NCI-H146 treated with DMSO at 0.1 percent for 48 hours (cell line): ENCODE measurements at regions not wholly inside any gene's neighbourhood (a gene's known extent, or its start where the extent isn't known, plus 50 kb on each side); places are given as distances from the start of the nearest gene placed in this dataset.
A peak's percentile ranks its signal among the peaks of the same experiment; 100 is the strongest.
"Not testable (repeated sequence)": the region's sequence is repeated elsewhere in the genome, so short reads cannot be mapped to it uniquely, and the experiment has no call there.

Experiments used
- DNase-seq: peaks from one replicate; lab custom pipeline; 2025; ENCODE audit not compliant: unreplicated experiment; lab: John Stamatoyannopoulos, UW

DNA sequence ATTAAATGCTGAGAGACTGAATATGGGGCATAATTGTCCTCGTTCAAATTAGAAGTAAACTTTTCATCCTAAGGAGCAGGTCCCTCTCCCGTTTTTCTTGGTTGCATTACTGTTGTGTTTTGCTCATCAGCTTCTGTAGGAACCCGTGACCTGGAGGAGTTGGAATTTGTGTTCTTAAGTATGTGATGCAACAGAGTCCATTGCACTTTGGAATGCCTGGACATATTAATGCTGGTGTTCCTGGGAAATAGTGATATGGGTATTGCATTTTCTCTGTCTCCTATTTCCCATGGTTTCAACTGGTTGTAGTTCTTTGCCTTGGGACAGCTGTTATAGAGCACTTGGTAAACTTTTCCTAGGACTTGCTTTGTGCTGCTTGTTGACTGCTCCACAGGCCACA is 417.8 kb upstream of the LCORL start:
- DNase-seq, result no peak

DNA sequence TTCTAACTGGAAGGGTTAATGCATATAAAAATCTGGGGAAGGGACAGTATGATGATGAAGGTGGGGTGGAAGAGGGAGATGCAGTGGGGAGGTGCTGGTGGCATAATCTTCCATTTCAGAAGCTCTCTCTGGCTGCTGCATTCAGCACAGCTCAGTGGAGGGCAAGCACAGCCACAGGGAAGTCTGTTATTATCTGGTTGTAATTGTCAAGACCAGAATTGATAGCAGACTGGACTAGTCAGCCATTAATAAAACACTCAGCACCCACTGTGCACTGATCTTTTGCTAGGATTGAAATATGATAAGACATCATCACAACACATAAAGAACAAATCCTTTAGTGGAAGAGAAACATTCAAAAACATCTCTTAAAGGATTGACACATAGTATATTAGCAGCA is 414.2 kb upstream of the LCORL start:
- no peak for DNase-seq

DNA sequence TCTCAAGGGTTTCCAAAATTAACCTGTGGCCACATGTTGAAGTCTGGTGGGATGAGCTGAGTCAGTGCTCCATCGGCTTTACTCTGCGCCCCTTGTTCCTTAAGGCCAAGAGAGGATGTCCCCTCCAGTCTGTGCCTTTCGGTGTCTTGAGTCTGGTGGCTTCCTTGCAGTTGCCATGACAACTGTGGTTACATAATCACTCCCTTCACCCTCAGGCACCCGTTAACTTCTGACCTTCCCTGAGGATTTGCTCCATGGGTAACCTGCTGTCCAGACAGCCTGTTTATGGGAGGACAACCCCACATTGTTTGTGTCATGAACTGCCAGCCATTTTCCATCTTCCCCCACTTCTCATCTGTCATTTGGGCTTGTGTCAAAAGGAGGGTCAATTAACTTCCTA is 401.1 kb upstream of the LCORL start:
- no peak for DNase-seq

DNA sequence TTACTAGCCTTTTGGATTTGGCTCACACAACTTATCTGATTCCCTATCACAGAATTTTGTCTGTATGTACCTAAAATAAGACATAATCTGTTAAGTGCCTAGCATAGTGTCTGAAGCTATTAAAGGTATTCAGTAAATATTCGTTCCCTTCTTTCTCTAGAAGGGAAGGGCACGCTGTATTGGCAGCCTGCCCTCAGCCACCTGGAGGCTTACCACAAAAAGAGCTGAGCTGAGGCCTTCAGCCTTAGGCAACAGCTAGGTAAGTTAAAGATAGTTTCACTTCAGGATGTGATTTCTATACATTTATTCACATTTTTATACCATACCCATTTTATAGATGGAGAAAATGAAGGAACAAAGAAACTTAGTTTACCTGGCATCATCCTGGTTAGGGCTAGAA is 400.0 kb upstream of the LCORL start:
- no peak for DNase-seq

DNA sequence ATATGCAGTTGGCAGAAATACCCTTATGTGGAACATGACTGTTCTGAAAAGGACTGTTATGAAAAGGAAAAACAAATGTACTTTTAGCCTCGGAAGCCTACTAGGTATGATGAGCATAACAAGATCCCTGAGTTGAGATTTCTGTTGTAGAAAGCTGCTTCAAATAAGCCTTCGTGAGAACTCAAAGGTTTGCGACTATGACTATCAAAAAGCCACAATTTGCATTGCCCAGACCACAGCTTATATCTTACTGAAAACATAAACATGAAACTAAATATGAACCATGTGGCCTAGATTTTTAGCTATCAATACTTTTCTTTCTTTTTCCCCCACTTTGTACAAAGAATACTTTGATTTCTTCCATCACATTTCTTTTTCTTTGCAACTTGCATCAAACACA is 398.2 kb upstream of the LCORL start:
- DNase-seq, result no peak

DNA sequence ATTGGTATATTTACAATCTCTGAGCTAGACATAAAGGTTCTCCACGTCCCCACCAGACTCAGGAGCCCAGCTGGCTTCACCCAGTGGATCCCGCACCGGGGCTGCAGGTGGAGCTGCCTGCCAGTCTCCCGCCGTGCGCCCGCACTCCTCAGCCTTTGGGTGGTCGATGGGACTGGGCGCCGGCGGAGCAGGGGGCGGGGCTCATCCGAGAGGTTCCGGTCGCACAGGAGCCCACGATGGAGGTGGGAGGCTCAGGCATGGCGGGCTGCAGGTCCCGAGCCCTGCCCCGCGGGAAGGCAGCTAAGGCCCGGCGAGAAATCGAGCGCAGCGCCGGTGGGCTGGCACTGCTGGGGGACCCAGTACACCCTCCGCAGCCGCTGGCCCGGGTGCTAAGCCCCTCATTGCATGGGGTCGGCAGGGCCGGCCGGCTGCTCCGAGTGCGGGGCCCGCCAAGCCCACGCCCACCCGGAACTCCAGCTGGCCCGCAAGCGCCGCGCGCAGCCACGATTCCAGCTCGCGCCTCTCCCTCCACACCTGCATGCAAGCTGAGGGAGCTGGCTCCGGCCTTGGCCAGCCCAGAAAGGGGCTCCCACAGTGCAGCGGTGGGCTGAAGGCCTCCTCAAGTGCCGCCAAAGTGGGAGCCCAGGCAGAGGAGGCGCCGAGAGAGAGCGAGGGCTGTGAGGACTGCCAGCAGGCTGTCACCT is 396.8 kb upstream of the LCORL start:
- not testable (repeated sequence) for DNase-seq

DNA sequence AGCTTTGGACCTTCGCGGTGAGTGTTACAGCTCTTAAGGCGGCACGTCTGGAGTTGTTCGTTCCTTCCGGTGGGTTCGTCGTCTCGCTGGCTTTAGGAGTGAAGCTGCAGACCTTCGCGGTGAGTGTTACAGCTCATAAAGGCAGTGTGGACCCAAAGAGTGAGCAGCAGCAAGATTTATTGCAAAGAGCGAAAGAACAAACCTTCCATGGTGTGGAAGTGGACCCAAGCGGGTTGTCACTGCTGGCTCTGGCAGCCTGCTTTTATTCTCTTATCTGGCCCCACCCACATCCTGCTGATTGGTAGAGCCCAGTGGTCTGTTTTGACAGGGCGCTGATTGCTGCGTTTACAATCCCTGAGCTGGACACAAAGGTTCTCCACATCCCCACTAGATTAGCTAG is 396.1 kb upstream of the LCORL start:
- DNase-seq, result not testable (repeated sequence)

DNA sequence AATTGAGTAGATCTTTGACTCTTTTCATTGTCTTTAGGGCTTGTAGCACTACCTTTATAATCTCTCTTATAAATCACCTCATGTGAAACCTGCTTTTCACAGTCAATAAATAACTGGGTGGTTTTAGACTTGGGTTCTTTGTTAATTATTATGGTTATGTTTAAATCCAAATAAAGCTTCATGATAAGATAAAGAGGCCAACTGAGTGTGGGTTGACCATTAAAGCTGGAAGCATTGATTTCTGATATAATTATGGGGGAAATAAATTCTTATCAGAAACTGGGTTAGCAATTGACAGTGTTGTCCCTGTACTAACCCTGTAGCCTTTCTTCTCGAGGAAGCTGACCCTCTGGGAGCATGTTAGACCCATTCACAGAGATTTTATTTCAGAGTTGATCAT is 384.7 kb upstream of the LCORL start:
- DNase-seq, result no peak

DNA sequence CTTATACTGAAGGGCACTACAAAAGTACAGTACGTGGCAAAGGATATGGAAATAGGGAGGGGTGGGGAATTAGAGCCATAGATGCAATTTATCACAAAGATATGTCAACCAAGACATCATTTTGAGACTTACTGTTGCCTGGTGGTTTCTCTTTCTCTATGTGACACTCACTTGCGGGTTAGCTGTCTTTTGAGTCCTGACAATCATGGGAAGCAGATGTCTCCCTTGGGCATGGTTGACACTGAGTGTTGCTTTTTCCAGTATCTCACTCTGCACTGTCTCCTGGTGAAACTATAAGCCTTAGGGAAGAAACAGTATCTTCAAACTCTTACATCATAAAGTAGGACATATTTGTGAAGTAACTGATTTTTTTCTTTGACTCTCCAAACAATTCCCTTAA is 383.5 kb upstream of the LCORL start:
- DNase-seq, result no peak

DNA sequence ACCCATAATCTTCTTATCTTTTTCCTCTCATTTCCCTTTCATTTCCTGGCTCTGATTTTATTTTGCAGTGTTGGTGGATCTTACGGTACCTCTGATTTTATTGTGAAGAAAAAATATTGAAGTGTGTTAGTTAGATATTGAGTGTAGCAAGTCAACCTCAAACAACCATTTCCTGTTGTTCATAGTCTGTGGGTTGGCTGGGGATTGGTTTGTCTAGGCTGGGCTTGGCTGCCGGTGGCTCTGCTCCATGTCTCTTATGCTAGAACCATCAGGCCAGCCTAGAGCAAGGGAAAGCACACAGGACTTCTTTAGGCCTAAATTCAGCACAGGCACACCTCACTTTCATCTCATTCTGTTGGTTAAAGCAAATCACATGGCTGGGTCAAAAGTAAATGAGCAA is 383.1 kb upstream of the LCORL start:
- no peak for DNase-seq

DNA sequence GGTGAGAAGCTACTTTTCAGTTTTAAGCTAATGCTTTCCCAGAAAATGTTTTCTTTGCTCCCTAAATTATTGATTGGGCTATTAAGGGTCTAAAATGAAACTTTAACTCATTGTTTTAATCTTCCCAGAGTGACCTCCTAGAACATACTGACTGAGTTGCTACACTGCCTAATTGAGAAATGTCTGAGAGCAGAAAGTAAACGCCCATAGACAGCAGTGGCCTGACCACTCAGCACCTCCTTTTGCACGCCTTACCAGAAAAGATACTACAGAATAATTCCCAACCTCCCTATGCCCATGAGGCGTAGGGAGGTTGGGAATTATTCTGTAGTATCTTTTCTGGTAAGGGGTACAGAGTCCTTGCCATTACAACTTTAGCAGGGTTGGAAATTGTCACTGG is 381.8 kb upstream of the LCORL start:
- no peak for DNase-seq

DNA sequence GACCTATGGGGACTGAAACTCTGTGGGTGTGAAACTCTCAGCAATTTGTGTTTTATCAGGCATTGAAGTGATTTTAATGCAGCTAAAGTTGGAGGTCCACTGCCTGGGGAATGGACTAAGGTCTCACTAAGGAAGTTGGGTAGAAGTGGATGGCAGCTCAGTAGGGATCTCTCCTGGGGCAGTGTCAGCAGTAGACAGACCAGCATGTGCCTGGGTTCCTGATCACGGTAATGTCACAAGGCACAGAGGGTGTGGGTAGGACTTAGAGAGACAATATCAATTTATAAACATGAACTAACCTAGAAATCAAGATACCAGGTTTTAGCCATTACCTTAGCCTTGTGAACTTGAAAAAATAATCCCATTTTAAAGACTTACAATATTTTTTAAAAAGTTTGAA is 380.3 kb upstream of the LCORL start:
- DNase-seq, result no peak

DNA sequence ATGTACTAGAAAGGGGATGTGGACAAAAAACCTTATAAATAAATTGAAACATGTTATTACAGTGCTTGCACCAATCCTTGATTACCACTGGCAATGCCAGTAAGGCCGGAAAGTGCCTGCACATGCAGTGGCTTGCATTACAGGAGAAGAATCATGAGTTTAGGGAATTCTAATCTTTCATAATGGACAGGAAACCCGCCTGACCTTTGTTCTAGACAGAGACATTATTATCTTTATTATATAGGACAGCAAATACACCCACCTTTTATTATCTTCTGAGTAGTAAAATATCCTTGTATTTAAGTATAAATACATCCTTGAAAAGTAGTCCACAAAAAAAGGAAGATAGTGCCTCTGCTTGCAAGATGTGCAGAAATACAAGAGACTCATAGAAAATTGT is 379.9 kb upstream of the LCORL start:
- no peak for DNase-seq

DNA sequence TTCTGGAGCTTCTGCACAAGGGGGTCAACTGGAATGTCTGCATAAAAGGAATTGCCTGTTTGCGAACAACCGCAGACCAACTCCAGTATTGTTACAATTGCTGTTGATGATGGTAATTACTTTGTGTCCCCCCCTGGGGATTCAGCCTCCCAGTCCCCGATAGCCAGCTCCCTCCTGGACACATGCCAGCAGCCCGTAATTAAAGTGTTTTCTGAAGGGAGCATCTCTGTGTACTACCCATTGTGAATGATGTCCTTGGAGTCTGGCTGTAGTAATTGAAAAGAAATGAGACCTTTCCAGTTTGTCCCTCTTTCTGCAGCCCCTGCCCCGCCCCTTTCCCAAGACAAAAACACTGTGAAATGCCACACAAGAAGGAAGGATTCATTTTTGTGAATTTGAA is 377.1 kb upstream of the LCORL start:
- peak; percentile 73 for DNase-seq

DNA sequence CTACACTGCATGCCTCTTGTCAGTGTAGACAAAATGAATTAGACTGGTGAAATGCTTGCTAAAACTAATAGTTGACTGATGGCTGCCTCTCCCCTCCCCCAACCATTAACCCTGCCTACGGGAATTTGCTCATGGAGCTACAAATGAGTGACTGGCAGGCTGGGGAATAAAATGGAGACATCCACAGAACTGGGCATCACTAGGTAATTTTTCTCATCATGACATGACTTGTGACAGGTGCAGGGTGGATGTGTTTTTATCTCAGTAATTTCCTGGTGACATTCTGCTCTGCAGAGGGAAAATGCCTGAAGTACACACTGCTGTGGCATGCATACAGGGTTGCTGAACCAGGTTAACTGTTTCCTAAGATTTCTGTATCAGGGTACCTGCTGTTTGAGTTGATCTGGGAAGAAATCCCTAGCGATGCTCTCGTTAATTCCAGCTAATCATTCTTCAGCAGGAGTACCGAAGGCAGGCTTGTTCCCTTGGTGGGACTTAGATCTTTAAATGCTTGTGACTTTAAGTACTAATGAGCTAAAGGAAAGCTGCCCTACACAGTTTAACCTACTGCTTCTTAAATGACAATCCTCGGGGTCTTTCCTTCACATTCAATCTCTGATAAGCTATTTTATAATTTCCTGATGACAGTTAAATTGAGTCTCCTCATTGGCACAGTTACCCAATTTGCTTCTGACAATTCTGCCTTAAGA is 376.3 kb upstream of the LCORL start:
- no peak for DNase-seq

DNA sequence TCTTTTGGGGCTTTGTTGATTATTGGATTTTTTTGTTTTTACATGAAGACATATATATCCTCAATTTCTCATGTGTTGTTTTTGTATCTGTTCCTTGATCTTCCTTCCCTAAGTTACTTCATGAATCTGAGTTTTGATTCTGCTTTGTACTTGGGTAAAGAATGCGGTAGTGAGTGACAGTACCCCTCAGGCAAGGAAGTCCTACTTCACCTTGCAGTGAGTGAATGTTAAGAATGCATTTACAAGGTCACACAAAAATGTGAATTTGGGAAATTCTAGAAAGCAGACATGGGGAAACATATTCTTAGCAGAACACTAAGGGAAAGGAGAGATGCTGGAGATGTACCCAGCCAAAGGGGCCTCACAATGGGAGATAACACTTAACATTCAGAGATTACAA is 373.1 kb upstream of the LCORL start:
- DNase-seq, result no peak

DNA sequence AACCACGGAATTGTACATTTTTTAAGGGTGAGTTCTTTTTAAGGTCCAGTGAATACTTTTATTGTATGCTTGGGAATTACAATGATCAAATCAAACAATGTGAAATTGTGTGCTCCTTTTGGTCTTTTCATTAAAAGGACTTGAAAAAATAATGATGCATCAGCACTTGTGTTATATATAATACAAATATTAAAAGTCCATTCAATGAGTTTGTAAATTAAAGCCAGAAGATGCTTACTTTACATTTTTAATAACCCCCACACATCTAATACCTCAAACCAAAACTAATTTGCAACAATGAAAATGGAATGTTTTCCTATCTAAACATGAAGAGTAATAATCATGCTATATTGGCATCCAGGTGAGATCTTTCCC is 369.8 kb upstream of the LCORL start:
- no peak for DNase-seq

DNA sequence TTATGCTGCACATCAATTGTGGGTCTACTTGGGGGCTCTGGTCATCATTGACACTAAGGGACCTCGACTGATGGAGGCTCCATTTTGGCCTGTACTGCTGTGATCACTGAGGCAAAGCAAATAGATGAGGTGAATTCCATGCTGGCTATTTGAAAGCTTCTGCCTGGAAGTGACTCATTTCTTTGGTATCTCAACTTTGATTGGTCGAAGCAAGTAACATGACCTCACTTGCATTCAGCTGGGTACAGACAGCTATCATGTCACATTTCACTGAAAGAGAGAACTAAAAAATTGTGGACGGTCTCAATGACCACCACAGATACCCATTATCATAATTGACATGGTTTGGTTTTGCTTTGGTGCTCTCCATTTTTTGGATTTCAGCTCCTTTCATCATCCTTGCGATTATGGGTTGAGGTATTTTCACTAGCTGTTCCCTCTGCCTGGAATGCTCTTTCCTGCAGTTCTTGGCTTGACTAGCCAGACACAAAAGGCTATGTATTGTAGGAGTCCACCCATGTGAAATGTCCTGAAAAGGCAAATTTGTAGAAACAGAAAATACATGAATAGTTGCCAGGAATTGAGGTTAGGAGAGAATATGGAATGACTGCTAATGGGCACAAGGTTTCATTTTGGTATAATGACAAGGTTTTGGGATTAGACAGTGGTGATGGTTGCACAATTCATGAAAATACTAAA is 369.2 kb upstream of the LCORL start:
- DNase-seq, result no peak

DNA sequence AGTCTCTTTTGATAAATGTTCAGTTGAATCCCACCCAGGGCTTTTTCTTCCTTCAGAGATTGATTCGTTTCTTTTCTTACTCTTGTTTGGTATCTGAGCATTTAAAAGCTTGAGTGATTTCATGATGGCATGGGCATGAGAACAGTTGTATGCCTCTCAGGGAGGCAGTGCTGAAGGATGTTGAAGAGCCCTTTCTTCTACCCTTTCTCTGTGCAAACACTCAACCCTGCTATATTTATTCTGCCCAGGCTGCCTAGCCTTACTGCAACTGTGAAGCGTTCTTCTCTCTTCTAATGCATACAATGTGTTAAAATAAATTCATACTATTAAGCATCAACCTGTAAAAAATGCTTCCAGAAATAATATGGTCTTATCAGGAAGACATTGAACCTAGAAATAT is 367.6 kb upstream of the LCORL start:
- DNase-seq, result no peak

DNA sequence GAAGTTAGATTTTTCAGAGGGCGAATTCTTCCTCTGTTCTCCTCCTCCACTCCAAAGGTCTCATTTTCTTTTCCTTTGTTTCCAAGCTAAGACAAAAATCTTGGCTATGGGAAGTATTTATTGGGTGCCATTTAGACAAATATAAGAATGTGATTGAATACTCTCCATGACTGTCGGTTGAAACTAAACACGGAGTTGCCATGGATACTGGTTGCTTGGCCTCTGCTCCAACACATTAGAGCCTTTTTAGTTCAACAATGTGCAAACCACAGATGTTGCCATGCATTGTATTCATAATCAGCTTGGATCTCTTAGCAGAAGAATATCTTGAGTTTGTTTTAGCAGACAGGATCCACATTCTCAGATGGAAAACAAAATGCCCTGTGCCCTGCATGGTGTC is 366.5 kb upstream of the LCORL start:
- no peak for DNase-seq

DNA sequence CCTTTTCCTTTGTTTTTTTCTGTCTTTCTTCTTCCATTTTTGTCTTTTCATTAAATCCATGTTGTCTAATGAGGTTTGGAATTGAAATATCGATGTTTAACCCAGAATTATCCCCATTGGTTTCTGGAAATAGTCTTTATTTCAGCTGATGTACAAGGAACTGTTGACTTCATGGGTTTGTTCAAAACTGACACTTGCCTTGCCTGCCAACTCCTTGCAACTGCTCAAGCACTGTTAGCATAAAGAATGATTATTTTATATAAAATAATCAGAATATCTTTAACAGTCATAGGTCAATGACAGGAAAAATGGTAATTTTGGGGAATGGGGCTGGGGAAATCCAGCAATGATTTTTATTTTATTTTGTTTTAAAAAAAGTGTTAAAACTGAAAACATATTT is 359.6 kb upstream of the LCORL start:
- no peak for DNase-seq

DNA sequence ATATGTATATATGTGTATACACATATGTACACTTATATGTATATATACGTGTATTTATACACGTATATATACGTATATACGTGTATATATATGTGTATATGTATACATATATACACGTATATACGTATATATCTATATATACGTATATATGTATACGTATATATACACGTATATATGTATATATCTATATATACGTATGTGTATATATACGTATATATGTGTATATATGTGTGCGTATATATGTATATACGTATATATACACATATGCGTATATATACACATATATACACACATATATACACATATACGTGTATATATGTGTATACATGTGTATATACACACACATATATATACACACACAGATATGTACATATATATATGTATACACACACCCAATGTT is 348.0 kb upstream of the LCORL start:
- no peak for DNase-seq
